Dendritic cell treated with granulocyte-macrophage colony-stimulating factor and Interleukin-4, amounts not matched to agents 40 ng/mL and 50 ng/mL, for 4 days (primary cell): ENCODE measurements at regions not wholly inside any gene's neighbourhood (a gene's known extent, or its start where the extent isn't known, plus 50 kb on each side); places are given as distances from the start of the nearest gene placed in this dataset.
"Not testable (repeated sequence)": the region's sequence is repeated elsewhere in the genome, so short reads cannot be mapped to it uniquely, and the experiment has no call there.

Source experiments
- H3K27ac Mint-ChIP-seq: one replicate; pipeline ENCODE4 v1.8.0; 2022; ENCODE audit warnings: mild to moderate bottlenecking, mixed read lengths
- H3K27me3 Mint-ChIP-seq: one replicate; pipeline ENCODE4 v1.8.0; 2022; ENCODE audit warnings: mild to moderate bottlenecking, mixed read lengths
- H3K36me3 Mint-ChIP-seq: one replicate; pipeline ENCODE4 v1.8.0; 2022; ENCODE audit warnings: low read depth, mixed read lengths
- H3K4me1 Mint-ChIP-seq: one replicate; pipeline ENCODE4 v1.8.0; 2022; ENCODE audit warnings: low read depth, mixed read lengths
- H3K4me3 Mint-ChIP-seq: one replicate; pipeline ENCODE4 v1.8.0; 2022; ENCODE audit warnings: mild to moderate bottlenecking, moderate library complexity, mixed read lengths
- H3K9me3 Mint-ChIP-seq: one replicate; pipeline ENCODE4 v1.8.0; 2022; ENCODE audit warnings: mixed read lengths
- intact Hi-C: fragments of 100-400 bp; cut with micrococcal nuclease; formaldehyde crosslinking; loops from one replicate; pipeline ENCODE4 v1.15.0; 2022

DNA sequence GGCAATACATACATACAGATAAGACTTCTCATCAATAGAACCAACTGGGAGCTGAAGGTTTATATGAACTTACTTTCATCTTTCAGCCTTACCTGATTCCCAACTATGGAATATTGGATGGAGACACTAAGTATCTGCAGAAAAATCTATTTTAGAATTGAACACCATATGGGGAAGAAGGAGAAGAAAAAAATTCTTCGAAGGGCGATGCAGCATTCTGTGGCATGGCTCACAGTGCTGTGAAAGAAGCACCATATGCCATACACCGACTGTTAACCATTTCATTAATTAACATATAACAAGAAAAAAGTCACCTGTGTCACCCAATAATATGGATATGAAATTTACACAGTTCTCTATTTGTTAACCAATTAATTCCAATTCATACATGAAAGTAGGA lies 1374.4 kb upstream of the MAP3K7 start:
- Mint-ChIP-seq H3K9me3 (peaks cover 27% of the 10 kb centered on the region), H3K4me3 (no peak overlapping the region), H3K27me3 (no peaks in the 10 kb centered on the region), H3K27ac (no peak overlapping the region), H3K4me1 (no peaks in the 10 kb centered on the region), H3K36me3 (no peaks in the 10 kb centered on the region)
- intact Hi-C loops: no loop called here

DNA sequence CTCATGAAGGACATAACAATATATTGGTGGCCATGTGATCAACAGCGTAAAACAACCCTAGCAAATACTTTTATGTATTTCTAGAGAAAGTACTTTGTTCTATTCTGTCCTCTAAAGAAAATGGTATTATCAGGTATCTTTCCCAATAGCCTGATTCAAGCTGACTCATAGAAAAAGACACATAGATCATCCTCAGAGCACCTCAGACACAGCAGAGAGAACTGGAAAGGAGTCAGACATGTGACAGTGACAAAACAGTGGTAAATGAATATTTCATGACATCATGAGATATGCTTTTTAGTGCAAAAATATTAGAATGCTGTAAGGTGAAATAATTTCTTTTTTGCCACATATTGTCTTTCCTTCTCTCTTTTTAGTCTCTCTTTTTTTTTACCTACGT lies 1355.0 kb upstream of the MAP3K7 start:
- intact Hi-C loops: no loop called here
- peaks cover 38% of the 10 kb centered on the region for H3K9me3 Mint-ChIP-seq
- no peaks in the 10 kb centered on the region for H3K4me1 Mint-ChIP-seq
- no peaks in the 10 kb centered on the region for H3K36me3 Mint-ChIP-seq
- no peak overlapping the region for H3K4me3 Mint-ChIP-seq
- H3K27me3 Mint-ChIP-seq: no peaks in the 10 kb centered on the region
- no peak overlapping the region for H3K27ac Mint-ChIP-seq

DNA sequence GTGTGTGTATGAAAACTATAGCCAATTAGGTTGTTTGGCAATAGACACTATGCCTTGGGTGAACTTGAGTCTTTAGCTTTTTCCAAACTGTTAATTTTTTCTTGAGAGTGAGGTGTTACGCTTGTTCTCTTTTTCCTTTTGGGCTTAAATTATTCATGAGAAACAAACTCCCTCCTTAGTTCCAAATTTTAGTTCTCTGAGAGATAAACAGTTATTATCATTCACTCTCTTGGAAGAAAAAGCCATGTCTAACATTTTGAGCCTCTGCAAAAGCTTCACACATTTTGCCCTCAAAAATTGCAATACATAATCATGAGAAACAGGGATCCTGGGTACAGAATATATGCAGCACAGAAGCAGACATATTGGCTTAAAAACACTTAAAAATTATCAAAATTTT lies 1353.9 kb upstream of the MAP3K7 start:
- no peaks in the 10 kb centered on the region for H3K36me3 Mint-ChIP-seq
- intact Hi-C loops: no loop called here
- no peak overlapping the region for H3K27ac Mint-ChIP-seq
- no peak overlapping the region for H3K4me3 Mint-ChIP-seq
- H3K27me3 Mint-ChIP-seq: no peaks in the 10 kb centered on the region
- H3K9me3 Mint-ChIP-seq: peaks cover 38% of the 10 kb centered on the region
- no peaks in the 10 kb centered on the region for H3K4me1 Mint-ChIP-seq

DNA sequence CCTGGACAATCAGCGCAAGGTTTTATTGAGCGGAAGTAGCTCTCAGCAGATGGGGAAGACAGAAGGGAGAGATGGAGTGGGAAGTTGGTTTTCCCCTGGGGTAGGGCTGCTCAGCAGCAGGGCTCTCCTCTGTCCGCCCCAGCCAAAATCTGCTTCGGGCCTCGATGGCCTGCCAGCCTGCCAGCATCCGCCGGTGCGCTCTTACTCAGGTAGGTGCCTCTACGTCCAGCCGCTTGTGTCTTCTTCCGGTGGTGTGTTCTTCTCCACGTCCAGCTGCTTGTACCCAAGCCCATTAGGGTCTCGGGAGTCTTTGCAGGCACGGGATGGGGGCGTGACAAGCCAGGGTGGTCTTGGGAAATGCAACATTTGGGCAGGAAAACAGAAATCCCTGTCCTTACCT lies 1340.0 kb upstream of the MAP3K7 start:
- Mint-ChIP-seq H3K4me3 (no peak overlapping the region), H3K4me1 (no peaks in the 10 kb centered on the region), H3K9me3 (peaks cover 27% of the 10 kb centered on the region), H3K36me3 (no peaks in the 10 kb centered on the region), H3K27ac (no peak overlapping the region), H3K27me3 (no peaks in the 10 kb centered on the region)
- intact Hi-C loops: no loop called here

DNA sequence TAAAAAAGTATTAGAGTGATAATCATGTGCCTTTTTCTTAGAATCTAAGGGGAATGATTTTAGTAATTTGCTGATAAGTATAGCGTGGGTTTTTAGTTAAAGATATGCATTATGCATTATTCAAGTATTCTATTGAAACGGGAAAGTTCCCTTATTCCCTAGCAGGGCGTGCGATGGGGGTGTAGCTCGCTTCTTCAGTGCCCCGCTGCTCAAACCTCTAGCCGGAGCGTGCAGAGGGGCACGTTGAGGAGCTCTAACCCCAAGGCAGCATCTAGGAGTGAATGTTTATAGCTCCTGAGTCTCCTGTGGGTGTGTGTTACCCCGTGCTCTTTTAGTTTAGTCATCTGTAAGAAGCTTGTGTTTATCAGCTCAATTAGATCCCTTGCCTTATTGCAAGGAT lies 1339.5 kb upstream of the MAP3K7 start:
- no peaks in the 10 kb centered on the region for H3K4me1 Mint-ChIP-seq
- H3K27ac Mint-ChIP-seq: no peak overlapping the region
- H3K27me3 Mint-ChIP-seq: no peaks in the 10 kb centered on the region
- H3K36me3 Mint-ChIP-seq: no peaks in the 10 kb centered on the region
- peaks cover 27% of the 10 kb centered on the region for H3K9me3 Mint-ChIP-seq
- intact Hi-C loops: no loop called here
- no peak overlapping the region for H3K4me3 Mint-ChIP-seq

DNA sequence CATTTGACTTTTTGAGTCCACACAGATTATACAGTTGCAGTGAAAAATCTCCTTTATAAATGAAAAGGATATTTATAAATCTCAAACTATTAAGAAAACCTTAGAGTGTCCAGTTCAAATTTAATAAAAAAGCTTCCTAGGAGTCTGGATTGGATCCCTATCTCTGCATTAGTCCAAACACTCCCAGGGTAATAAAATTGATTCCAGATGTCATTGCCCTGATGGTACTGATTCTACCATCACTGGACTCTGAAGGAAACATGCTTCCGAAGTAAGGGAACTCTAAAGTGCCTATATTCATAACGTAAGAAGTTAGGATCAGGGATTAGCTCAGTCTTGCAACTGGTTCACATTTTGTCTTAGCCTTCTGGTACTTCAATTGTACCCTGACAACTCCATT lies 1325.1 kb upstream of the MAP3K7 start:
- H3K36me3 Mint-ChIP-seq: no peaks in the 10 kb centered on the region
- no peak overlapping the region for H3K4me3 Mint-ChIP-seq
- no peaks in the 10 kb centered on the region for H3K4me1 Mint-ChIP-seq
- H3K27me3 Mint-ChIP-seq: no peaks in the 10 kb centered on the region
- no peak overlapping the region for H3K27ac Mint-ChIP-seq
- intact Hi-C loops: no loop called here
- peaks cover 27% of the 10 kb centered on the region for H3K9me3 Mint-ChIP-seq

DNA sequence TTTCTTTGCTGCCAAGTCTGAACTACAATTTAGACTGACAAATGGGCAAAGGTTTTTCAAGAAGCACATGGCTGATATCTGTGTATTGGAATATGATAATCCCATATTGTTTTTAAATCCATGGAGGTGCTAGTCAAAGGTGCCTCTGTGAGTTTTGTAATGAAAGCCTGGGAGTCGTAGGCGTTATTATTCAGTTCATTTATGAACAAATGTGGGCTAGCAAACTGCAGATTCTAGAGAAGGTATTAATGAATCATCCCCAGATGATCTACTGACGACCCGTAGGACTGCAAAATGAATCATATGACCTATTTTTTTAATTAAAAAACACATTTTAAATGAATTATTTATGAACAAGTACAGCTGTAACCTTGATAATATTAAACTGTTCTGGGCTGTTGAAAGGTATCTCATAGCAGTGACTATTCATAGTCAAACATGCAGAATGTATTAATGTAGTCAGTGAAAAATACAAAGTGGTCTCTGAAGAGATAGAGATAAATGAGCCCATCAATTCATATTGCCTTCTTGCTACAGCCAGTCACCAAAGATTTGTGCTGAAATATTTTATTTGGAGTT lies 1317.8 kb upstream of the MAP3K7 start:
- intact Hi-C loops: no loop called here
- Mint-ChIP-seq H3K36me3 (no peaks in the 10 kb centered on the region), H3K4me1 (no peaks in the 10 kb centered on the region), H3K27me3 (no peaks in the 10 kb centered on the region), H3K27ac (no peak overlapping the region), H3K9me3 (peaks cover 13% of the 10 kb centered on the region), H3K4me3 (no peak overlapping the region)

DNA sequence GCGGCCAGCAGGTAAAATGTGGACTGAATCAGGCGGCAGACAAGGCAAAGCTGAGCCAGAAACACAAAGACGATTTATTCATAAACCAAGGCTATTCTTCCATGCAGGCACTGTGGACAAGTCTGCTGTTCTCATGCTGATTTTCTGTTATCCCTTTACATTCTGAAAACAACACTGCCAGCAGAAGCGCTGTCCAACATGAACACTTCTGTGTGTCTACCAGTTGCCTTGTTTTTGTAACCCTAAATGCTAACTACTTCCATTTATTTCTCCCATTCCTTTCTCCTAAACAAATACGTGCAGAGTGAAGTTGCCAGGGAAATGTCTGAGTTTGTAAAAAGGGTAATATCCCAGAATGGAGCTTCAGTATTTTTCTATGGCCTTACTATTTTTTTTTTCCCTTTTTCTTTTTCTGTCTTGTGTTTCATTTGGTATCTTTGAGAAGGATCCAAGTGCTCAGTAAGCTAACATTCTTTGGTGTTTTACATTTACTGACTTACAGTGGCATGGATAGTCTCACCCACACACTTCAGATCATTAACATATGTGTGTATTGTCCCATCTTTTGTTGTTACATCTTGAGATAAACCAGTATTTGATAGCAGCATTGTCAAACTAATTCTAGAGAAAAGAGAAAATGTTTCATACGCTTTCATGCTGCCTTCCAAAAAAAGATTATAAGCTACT lies 1308.9 kb upstream of the MAP3K7 start:
- H3K9me3 Mint-ChIP-seq: peaks cover 34% of the 10 kb centered on the region
- no peaks in the 10 kb centered on the region for H3K36me3 Mint-ChIP-seq
- intact Hi-C loops: no loop called here
- H3K4me1 Mint-ChIP-seq: no peaks in the 10 kb centered on the region
- H3K4me3 Mint-ChIP-seq: no peak overlapping the region
- H3K27me3 Mint-ChIP-seq: no peaks in the 10 kb centered on the region
- H3K27ac Mint-ChIP-seq: no peak overlapping the region

DNA sequence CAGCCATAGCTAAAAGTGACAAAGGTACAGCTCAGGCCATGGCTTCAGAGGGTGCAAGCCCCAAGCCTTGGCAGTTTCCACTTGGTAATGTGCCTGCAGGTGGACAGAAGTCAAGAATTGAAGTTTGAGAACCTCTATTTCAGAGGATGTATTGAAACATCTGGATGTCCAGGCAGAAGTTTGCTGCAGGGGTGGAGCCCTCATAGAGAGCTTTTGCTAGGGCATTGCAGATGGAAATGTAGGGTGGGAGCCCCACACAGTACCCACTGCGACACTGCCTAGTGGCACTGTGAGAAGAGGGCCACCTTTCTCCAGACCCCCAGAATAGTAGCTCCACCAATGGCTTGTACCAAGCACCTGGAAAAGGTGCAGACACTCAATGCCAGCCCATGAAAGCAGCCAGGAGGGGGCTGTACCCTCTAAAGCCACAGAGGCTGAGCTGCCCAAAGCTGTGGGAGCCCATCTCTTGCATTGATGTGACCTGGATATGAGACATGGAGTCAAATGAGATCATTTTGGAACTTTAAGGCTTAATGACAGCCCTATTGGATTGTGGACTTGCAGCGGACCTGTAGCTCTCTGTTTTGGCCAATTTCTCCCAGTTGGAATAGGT lies 1299.4 kb upstream of the MAP3K7 start:
- H3K27ac Mint-ChIP-seq: no peak overlapping the region
- no peaks in the 10 kb centered on the region for H3K27me3 Mint-ChIP-seq
- no peaks in the 10 kb centered on the region for H3K4me1 Mint-ChIP-seq
- intact Hi-C loops: no loop called here
- H3K36me3 Mint-ChIP-seq: no peaks in the 10 kb centered on the region
- peaks cover 57% of the 10 kb centered on the region for H3K9me3 Mint-ChIP-seq
- H3K4me3 Mint-ChIP-seq: no peak overlapping the region

DNA sequence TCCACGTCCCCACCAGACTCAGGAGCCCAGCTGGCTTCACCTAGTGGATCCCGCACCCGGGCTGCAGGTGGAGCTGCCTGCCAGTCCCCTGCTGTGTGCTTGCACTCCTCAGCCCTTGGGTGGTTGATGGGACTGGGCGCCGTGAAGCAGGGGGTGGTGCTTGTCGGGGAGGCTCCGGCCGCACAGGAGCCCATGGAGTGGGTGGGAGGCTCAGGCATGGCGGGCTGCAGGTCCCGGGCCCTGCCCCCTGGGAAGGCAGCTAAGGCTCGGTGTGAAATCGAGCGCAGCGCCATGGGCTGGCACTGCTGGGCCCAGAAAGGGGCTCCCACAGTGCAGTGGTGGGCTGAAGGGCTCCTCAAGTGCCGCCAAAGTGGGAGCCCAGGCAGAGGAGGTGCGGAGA lies 1294.9 kb upstream of the MAP3K7 start:
- H3K4me3 Mint-ChIP-seq, H3K4me1 Mint-ChIP-seq, H3K27ac Mint-ChIP-seq, H3K27me3 Mint-ChIP-seq, intact Hi-C loops, H3K36me3 Mint-ChIP-seq: not testable (repeated sequence)
- peaks cover 35% of the 10 kb centered on the region for H3K9me3 Mint-ChIP-seq

DNA sequence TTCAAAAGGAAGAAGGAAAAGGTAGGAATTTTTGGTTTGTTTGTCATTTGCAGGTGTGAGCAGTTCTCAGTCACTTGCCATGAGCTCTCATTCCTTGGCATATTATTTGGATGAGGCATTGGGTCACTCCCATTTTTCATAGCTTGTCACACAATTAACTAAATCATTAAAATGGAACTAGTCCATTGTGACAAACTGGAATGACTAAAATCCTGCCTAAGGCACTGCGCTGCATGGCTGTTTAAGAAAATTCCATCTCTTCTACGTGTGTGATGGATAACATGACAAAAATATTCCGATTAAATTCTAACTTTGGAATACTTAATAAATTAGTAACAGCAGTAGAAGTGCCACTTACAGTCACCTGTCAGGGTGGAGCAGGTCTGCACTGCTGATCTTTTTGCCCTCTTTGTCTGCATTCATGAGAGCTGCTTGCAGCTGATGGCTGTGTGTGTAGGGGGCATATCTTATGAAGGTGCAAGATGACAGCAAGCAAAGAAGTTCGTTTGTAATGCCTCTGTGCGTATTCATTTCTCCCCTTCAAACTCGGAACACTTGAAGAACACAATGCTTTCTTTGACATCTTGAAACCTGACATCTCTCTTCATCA lies 1292.6 kb upstream of the MAP3K7 start:
- Mint-ChIP-seq H3K27ac (no peak overlapping the region), H3K4me1 (no peaks in the 10 kb centered on the region), H3K9me3 (peaks cover 22% of the 10 kb centered on the region), H3K27me3 (no peaks in the 10 kb centered on the region), H3K36me3 (no peaks in the 10 kb centered on the region), H3K4me3 (no peak overlapping the region)
- intact Hi-C loops: no loop called here

DNA sequence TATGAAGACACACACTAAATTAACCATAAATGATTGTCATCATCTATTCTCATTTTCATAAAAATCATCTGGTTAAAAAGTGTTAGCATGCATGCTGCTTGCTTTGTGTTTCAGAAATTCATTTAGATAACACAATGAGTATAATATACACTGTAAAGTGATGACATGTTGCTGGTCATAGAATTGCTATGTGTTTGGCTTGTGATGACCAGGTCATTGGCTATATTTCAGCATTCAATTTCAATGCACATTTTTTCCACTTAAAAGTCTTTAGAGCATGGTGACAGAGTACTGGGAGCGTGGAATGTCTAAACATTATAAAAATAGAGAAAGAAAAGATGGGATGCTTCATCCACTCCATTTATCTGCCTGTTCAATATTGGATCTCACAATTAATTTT lies 1291.1 kb upstream of the MAP3K7 start:
- H3K27me3 Mint-ChIP-seq: no peaks in the 10 kb centered on the region
- H3K36me3 Mint-ChIP-seq: no peaks in the 10 kb centered on the region
- no peak overlapping the region for H3K27ac Mint-ChIP-seq
- no peak overlapping the region for H3K4me3 Mint-ChIP-seq
- intact Hi-C loops: no loop called here
- H3K9me3 Mint-ChIP-seq: peaks cover 15% of the 10 kb centered on the region
- no peaks in the 10 kb centered on the region for H3K4me1 Mint-ChIP-seq

DNA sequence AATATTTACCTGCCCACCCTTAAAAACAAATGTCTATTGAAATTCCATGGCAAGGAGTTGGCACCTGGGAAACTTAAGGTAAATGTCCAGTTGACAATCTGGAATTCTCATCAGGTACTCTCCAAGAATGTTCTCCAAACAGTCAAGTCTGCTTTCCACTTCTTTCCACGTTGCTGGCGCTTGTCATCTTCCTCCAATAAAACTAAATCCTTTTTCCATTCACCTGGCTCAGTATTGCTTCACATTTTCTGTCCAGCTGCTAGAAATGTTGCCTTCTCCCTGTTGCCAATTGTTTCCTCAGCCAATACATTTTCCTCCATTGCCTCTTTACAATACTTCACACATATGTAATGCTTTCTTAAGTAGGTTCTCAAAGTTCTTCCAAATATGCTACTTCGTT lies 1288.1 kb upstream of the MAP3K7 start:
- intact Hi-C loops: no loop called here
- H3K4me3 Mint-ChIP-seq: no peak overlapping the region
- no peak overlapping the region for H3K27ac Mint-ChIP-seq
- no peaks in the 10 kb centered on the region for H3K4me1 Mint-ChIP-seq
- H3K27me3 Mint-ChIP-seq: no peaks in the 10 kb centered on the region
- no peaks in the 10 kb centered on the region for H3K36me3 Mint-ChIP-seq
- H3K9me3 Mint-ChIP-seq: peaks cover 8% of the 10 kb centered on the region

DNA sequence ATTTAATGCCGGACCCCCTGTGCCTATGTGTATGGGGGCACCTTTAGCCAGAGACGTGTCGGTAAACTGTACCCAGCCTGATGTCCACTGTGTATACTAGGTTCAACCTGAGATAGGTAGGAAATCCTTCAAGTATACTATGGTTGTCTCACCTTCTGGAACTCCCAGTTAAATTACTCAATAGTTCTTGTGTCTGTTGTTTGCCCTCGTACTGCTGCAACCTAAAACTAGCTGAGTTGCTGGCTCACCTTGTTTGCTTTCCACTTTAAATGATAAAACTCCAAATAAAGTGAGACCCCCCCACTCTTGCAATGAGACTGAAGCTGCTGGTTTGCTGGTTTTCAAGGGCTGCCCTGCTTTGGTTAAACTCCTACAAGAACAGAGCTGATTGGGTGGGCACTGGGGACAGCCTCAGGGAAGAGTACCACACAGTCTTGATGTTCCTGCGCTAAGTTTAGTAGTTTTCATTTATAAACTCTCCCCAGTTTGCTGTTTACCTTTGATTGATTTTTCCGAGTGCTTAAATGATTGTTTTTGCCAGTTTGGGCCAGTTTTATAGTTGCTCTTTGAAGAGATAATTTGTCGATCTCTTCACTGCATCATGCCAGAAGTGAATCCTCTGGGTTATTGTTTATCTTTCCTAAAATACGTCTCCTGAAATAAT lies 1281.8 kb upstream of the MAP3K7 start:
- H3K36me3 Mint-ChIP-seq: no peaks in the 10 kb centered on the region
- peaks cover 9% of the 10 kb centered on the region for H3K9me3 Mint-ChIP-seq
- H3K4me1 Mint-ChIP-seq: no peaks in the 10 kb centered on the region
- H3K4me3 Mint-ChIP-seq: no peak overlapping the region
- no peak overlapping the region for H3K27ac Mint-ChIP-seq
- H3K27me3 Mint-ChIP-seq: no peaks in the 10 kb centered on the region
- intact Hi-C loops: no loop called here
